Testis (tissue), 2 donors: ENCODE measurements at regions not wholly inside any gene's neighbourhood (a gene's known extent, or its start where the extent isn't known, plus 50 kb on each side); places are given as distances from the start of the nearest gene placed in this dataset.

Source experiments
- CTCF ChIP-seq, 3 experiments: fragments of 450-650 bp in 2 of 3; fragments of 200-600 bp in 1 of 3; sonication (generic) in 1 of 3; IDR thresholded peaks; one replicate each; pipeline ENCODE4 v1.5.1; 2016 to 2019; ENCODE audit warnings: antibody characterized with exemption in 3 of 3, mild to moderate bottlenecking in 2 of 3, moderate library complexity in 1 of 3
- POLR2A ChIP-seq: fragments of 450-650 bp; IDR thresholded peaks from one replicate; pipeline ENCODE4 v1.6.1; 2017; ENCODE audit warnings: antibody characterized with exemption, mild to moderate bottlenecking, moderate library complexity

GRCh38 chr21:24852610-24853195 lies 754.6 kb downstream of the MRPL39 start:
- TF ChIP-seq CTCF (IDR thresholded peaks at IDR 0.05) (no peak), POLR2A (no peak)
